LNCAP (cell line): ENCODE measurements at regions not wholly inside any gene's neighbourhood (a gene's known extent, or its start where the extent isn't known, plus 50 kb on each side); places are given as distances from the start of the nearest gene placed in this dataset.

Experiments used
- CTCF ChIP-seq: fragments of 450-650 bp; IDR thresholded peaks from 2 replicates; pipeline ENCODE4 v1.5.1; 2017; ENCODE audit warnings: mild to moderate bottlenecking

DNA sequence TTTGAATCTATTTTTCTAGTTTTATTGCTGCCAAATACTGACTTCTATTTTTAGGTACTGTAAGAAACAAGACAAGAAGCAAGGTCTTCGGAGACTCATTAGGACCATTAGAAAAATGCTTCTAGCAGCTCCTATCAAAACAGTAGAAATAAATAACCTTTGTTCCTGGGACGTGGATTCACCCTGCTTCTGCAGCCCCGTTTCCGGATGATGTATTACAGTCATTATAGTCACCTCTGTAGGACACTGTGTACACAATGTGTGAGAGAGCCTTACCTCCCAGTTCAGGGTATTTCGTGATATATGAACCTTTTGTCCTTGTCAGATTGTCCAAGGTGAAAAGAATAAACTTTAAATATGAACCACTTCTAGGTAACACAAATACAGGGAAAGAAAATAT is 484.0 kb upstream of the TECRL start:
- no peak for TF ChIP-seq CTCF

DNA sequence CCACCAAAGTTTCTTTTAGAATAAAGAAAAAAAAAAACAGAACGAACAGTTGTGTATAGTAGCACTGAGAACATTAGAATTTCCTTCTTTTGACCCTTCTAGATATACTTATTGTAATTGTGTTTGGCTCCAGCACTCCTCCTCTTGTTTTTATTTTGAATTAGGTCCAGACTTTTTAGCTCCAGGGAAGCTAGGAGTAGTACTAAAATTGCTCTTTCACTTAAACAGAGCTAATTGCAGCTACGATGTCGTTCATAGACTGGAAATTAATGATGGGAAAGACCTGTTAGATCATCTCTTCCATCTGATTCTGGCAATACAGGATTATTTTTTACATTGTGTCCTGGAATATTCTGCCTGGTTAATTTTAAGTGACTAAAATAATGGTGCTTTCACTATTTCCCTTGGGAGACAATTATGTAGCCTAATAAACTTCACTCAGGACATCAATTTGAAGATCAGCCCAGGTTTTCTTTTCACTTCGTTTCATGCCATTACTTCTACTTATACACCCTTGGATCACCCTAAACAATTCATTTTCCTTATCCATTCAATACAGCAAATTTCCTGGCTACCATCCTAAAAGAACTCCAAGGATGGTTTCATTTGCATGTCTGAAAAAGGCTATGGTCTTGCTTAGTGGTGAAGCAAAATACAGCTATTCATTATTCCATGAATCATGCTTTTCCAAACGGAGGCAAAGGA is 480.8 kb upstream of the TECRL start:
- TF ChIP-seq CTCF, result no peak

DNA sequence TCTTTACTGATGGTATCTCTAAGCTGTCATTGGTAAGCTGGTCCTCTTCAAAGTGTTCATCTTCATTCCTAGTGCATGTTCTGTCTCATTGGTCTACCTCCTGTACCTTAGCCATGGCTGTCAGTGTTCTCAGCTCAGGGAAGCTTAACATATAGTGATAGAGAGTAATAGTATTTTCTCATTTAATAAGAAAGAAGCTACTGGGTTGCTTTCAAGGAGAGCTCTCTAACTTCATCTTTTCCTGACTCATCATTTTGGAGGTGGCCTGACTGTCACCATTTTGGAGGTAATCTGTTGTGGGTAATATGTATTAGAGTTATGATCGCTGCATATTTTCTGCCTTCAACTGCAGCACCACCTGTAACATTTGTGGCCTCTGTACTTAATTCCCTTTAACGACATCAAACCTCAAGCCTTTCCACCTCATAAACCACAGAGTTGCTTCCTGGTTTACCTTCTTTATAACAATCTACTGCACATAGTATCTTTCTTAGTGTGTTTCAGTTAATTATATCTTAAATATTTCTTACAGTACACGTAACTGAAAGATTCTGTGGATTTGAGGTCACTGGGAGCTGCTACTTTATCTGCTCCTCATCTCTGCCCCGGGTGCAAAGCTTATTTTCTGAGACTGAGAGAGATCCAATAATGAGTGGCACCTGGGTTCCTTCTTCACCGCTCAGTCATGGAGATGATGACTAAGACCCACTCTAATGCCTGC is 474.0 kb upstream of the TECRL start:
- no peak for TF ChIP-seq CTCF

DNA sequence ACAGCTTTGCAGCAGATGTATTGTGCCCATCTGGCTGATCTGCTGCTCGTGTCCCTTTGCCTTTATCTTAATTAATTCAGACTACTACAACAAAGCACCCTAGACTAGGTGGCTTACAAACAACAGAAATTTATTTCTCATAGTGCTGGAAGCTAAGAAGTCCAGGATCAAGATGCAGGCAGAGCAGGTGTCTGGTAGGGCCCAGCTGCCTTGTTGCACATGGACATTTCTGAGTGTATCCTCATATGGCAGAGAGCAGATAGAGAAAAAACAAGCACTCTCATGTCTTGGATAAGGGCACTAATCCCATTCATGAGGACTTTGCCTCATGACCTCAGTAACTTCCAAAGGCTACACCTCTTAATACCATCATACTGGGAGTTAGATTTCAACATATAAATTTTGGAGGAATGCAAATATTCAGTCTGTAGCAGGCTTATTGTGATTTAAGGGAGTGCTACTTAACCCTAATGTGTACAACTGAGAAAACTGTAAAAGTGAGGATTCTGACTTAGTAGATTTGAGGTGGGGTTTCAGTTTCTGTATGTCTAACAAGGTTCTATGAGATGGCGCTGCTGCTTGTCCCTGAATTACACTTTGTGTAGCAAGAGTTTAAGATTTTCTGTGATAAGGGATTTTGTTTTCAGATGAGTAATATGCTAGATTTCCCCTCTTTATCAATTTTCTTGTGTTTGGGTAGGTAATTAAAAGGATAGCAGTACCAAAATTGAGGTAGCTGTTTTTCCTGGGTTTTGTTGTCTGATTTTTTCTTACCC is 473.2 kb upstream of the TECRL start:
- no peak for TF ChIP-seq CTCF

DNA sequence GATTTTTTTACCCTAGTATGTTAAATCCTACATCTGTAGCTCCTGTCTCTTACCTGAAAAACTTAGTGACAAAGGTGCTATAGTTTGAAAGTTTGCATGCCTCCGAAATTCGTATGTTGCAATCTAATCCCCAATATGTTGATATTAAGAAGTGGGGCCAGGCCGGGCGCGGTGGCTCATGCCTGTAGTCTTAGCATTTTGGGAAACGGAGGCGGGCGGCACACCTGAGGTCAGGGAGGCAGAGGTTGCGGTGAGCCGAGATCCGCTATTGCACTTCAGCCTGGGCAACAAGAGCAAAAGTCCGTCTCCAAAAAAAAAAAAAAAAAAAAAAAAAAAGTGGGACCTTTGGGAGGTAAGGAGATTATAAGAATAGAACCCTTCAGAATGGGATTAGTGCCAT is 471.3 kb upstream of the TECRL start:
- TF ChIP-seq CTCF, result no peak

DNA sequence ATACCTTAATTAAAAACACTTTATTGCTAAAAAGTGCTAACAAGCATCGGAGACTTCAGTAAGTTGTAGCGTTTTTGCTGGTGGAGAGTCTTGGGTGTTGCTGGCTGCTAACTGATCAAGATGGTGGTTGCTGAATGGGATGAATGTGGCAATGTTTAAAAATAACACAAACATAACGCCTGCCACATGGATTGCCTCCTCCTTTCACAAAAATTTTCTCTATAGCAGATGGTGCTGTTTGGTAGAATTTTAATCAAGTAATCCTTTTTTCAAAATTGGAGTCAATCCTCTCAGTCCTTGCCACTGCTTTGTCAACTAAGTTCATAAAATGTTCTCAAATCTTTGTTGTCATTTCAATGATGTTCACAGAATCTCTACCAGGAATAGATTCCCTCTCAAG is 466.8 kb upstream of the TECRL start:
- TF ChIP-seq CTCF, result no peak

GRCh38 chr4:64870558-64870957 is 461.3 kb upstream of the TECRL start:
- TF ChIP-seq CTCF, result no peak
